ENCODE measurements at regions not wholly inside any gene's neighbourhood (a gene's known extent, or its start where the extent isn't known, plus 50 kb on each side); places are given as distances from the start of the nearest gene placed in this dataset.

- H3K79me2 ChIP-seq (ENCODE audit: low read depth): no peaks in the 10 kb centered on the region
- H3K4me3 Mint-ChIP-seq: no peak overlapping the region
- no peak for TF ChIP-seq EZH2 (IDR thresholded peaks at IDR 0.05)
- TF ChIP-seq EZH2phosphoT487 (IDR thresholded peaks at IDR 0.05): no peak
Measured at GRCh38 chr10:42973411-42973810, 103.5 kb upstream of the RET start.

GRCh38 chr10:42973870-42974692 lies 102.8 kb upstream of the RET start:
- TF ChIP-seq CTCF (IDR thresholded peaks at IDR 0.05) (no peak), EZH2 (IDR thresholded peaks at IDR 0.05) (no peak), EZH2phosphoT487 (IDR thresholded peaks at IDR 0.05) (no peak)
- Histone ChIP-seq H3F3A (ENCODE audit: low read depth) (no peaks in the 10 kb centered on the region), H3K4me1 (no peaks in the 10 kb centered on the region), H3K36me3 (no peaks in the 10 kb centered on the region), H3K4me2 (no peak overlapping the region), H3K27me3 (no peaks in the 10 kb centered on the region), H3K27ac (no peak overlapping the region), H3K9ac (no peak overlapping the region), H2AFZ (replicated peaks) (no peak overlapping the region), H3K9me3 (ENCODE audit: low read depth) (no peaks in the 10 kb centered on the region), H3K79me2 (ENCODE audit: low read depth) (no peaks in the 10 kb centered on the region), H4K20me1 (ENCODE audit: low read depth) (no peaks in the 10 kb centered on the region), H3K4me3 (no peak overlapping the region)
- no peaks in the 10 kb centered on the region for H3K36me3 Mint-ChIP-seq
- H3K27ac Mint-ChIP-seq: no peak overlapping the region
- peaks cover 2% of the 10 kb centered on the region for H3K27me3 Mint-ChIP-seq (ENCODE audit: insufficient read depth, low read depth)
- DNase-seq (ENCODE audit: low spot score): no peak
- H3K4me3 Mint-ChIP-seq: no peak overlapping the region
- no peaks in the 10 kb centered on the region for H3K4me1 Mint-ChIP-seq
- no peaks in the 10 kb centered on the region for H3K9me3 Mint-ChIP-seq

More at GRCh38 chr10:42973411-42973810, 103.5 kb upstream of the RET start:
- no peak overlapping the region for H3K27ac ChIP-seq
- H3K27me3 ChIP-seq: no peaks in the 10 kb centered on the region
- Mint-ChIP-seq H3K36me3 (no peaks in the 10 kb centered on the region), H3K27ac (no peak overlapping the region), H3K4me1 (no peaks in the 10 kb centered on the region), H3K27me3 (ENCODE audit: insufficient read depth, low read depth) (peaks cover 2% of the 10 kb centered on the region), H3K9me3 (no peaks in the 10 kb centered on the region)
- no peaks in the 10 kb centered on the region for H3K9me3 ChIP-seq (ENCODE audit: low read depth)
- DNase-seq (ENCODE audit: low spot score): no peak
- H3K4me3 ChIP-seq: no peak overlapping the region
- no peak overlapping the region for H3K9ac ChIP-seq
- H4K20me1 ChIP-seq (ENCODE audit: low read depth): no peaks in the 10 kb centered on the region
- no peak overlapping the region for H2AFZ ChIP-seq (replicated peaks)
- H3K4me2 ChIP-seq: no peak overlapping the region
- H3F3A ChIP-seq (ENCODE audit: low read depth): no peaks in the 10 kb centered on the region
- no peaks in the 10 kb centered on the region for H3K36me3 ChIP-seq
- no peaks in the 10 kb centered on the region for H3K4me1 ChIP-seq

GRCh38 chr10:42974693-42975002 lies 102.2 kb upstream of the RET start:
- Histone ChIP-seq H3K9ac (no peak overlapping the region), H3K9me3 (ENCODE audit: low read depth) (no peaks in the 10 kb centered on the region), H3K4me2 (no peak overlapping the region), H3F3A (ENCODE audit: low read depth) (no peaks in the 10 kb centered on the region), H4K20me1 (ENCODE audit: low read depth) (no peaks in the 10 kb centered on the region), H3K4me1 (no peaks in the 10 kb centered on the region), H3K27ac (no peak overlapping the region), H3K27me3 (no peaks in the 10 kb centered on the region), H3K36me3 (no peaks in the 10 kb centered on the region), H2AFZ (replicated peaks) (no peak overlapping the region), H3K4me3 (no peak overlapping the region), H3K79me2 (ENCODE audit: low read depth) (no peaks in the 10 kb centered on the region)
- no peak for TF ChIP-seq CTCF (IDR thresholded peaks at IDR 0.05)
- TF ChIP-seq EZH2phosphoT487 (IDR thresholded peaks at IDR 0.05): no peak
- TF ChIP-seq EZH2 (IDR thresholded peaks at IDR 0.05): no peak
- no peak overlapping the region for H3K4me3 Mint-ChIP-seq
- H3K9me3 Mint-ChIP-seq: no peaks in the 10 kb centered on the region
- H3K36me3 Mint-ChIP-seq: no peaks in the 10 kb centered on the region
- H3K4me1 Mint-ChIP-seq: peaks cover 4% of the 10 kb centered on the region
- no peak for DNase-seq (ENCODE audit: low spot score)
- no peak overlapping the region for H3K27ac Mint-ChIP-seq
- peaks cover 6% of the 10 kb centered on the region for H3K27me3 Mint-ChIP-seq (ENCODE audit: insufficient read depth, low read depth)

GRCh38 chr10:42975005-42975493 lies 101.8 kb upstream of the RET start:
- TF ChIP-seq CTCF (IDR thresholded peaks at IDR 0.05) (no peak), EZH2 (IDR thresholded peaks at IDR 0.05) (no peak), EZH2phosphoT487 (IDR thresholded peaks at IDR 0.05) (no peak)

More at GRCh38 chr10:42975005-42975493, 101.8 kb upstream of the RET start:
- Histone ChIP-seq H3K79me2 (ENCODE audit: low read depth) (no peaks in the 10 kb centered on the region), H3K4me3 (no peak overlapping the region), H3K27me3 (no peaks in the 10 kb centered on the region), H3K27ac (no peak overlapping the region), H2AFZ (replicated peaks) (no peak overlapping the region), H4K20me1 (ENCODE audit: low read depth) (no peaks in the 10 kb centered on the region), H3K9ac (no peak overlapping the region), H3K9me3 (ENCODE audit: low read depth) (no peaks in the 10 kb centered on the region), H3K36me3 (no peaks in the 10 kb centered on the region), H3F3A (ENCODE audit: low read depth) (no peaks in the 10 kb centered on the region), H3K4me1 (no peaks in the 10 kb centered on the region), H3K4me2 (no peak overlapping the region)
- H3K4me3 Mint-ChIP-seq: no peak overlapping the region
- H3K27me3 Mint-ChIP-seq (ENCODE audit: insufficient read depth, low read depth): peaks cover 6% of the 10 kb centered on the region
- no peak overlapping the region for H3K27ac Mint-ChIP-seq
- H3K9me3 Mint-ChIP-seq: no peaks in the 10 kb centered on the region
- H3K36me3 Mint-ChIP-seq: no peaks in the 10 kb centered on the region
- peaks cover 8% of the 10 kb centered on the region for H3K4me1 Mint-ChIP-seq
- DNase-seq (ENCODE audit: low spot score): no peak
